ENCODE measurements at regions not wholly inside any gene's neighbourhood (a gene's known extent, or its start where the extent isn't known, plus 50 kb on each side); places are given as distances from the start of the nearest gene placed in this dataset.

DNA sequence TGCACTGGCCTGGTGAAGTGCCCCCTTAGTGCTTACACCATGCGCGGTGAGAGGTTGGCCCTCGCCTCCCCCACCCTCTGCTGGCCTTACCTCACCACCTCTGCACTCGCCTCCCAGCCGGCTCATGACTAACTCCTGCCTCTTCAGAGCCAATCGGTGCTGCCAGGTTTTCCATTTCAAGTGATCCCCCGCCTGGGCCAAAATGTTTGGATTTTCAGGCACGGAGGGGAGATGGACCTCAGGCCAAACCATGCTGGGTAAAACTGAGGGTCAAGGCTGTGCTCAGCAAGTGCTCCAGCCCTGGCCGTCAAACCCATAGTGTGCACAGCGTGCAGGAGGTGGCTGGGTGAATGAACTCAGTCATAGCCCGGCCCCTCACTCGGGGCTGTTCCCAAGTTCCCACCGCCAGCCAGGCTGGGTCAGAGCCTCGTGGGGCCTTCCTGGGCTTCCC lies 175.4 kb downstream of the SEC14L1 start:
- CTCF ChIA-PET: interaction anchor here (1.9 kb wide), 1 partner anchor 15 kb away, joined by 5 read pairs; no protein-coding TSS in a partner anchor
- H3K36me3 ChIP-seq (ENCODE audit: control insufficient read depth in 2 of 2, insufficient read depth in 1 of 2, low read length in 2 of 2): peaks cover 0 to 12% of the 10 kb centered on the region in 2 experiments; a peak in 1 of 3 replicates
- no peak overlapping the region for H3K4me3 ChIP-seq (ENCODE audit: low read depth, low read length)
- H3K4me1 ChIP-seq (ENCODE audit: control insufficient read depth, insufficient read depth, low read length): peaks cover 2% of the 10 kb centered on the region; the same call in 1 of the 2 replicates
- POLR2A ChIA-PET: no interaction called here
- H3K27ac ChIP-seq (ENCODE audit: extremely low read depth, low read depth, low read length): peak overlapping the region; percentile 48; the same call in 1 of the 2 replicates
- no peaks in the 10 kb centered on the region for H3K9me3 ChIP-seq (ENCODE audit: control insufficient read depth, insufficient read depth, low read depth, low read length)
- no peak for TF ChIP-seq ZNF555 (tag by site-specific recombination; conservative IDR thresholded peaks at IDR 0.05)
- TF ChIP-seq ZNF670 (tag by site-specific recombination; IDR thresholded peaks at IDR 0.05; ENCODE audit: low read depth): no peak
- TF ChIP-seq, protein P1, sequence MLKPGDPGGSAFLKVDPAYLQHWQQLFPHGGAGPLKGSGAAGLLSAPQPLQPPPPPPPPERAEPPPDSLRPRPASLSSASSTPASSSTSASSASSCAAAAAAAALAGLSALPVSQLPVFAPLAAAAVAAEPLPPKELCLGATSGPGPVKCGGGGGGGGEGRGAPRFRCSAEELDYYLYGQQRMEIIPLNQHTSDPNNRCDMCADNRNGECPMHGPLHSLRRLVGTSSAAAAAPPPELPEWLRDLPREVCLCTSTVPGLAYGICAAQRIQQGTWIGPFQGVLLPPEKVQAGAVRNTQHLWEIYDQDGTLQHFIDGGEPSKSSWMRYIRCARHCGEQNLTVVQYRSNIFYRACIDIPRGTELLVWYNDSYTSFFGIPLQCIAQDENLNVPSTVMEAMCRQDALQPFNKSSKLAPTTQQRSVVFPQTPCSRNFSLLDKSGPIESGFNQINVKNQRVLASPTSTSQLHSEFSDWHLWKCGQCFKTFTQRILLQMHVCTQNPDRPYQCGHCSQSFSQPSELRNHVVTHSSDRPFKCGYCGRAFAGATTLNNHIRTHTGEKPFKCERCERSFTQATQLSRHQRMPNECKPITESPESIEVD (tag by site-specific recombination; IDR thresholded peaks at IDR 0.05): no peak
- TF ChIP-seq GLIS2 (tag by site-specific recombination; IDR thresholded peaks at IDR 0.05): 0 out of 2 replicates have a peak, but pooled peaks have one; percentile 31
- peak; percentile 64; the same call in 1 of the 2 replicates for TF ChIP-seq GLIS1 (tag by site-specific recombination; IDR thresholded peaks at IDR 0.05)
- peak; percentile 42; the same call in 1 of the 2 replicates for TF ChIP-seq ZFHX2 (tag by site-specific recombination; conservative IDR thresholded peaks at IDR 0.05)
- 0 out of 2 replicates have a peak, but pooled peaks have one; percentile 23 for TF ChIP-seq ZBTB17 (tag by site-specific recombination; IDR thresholded peaks at IDR 0.05)
- 0 out of 2 replicates have a peak, but pooled peaks have one; percentile 32 for TF ChIP-seq ZFP37 (tag by site-specific recombination; IDR thresholded peaks at IDR 0.05)
- no peak for TF ChIP-seq ZNF292 (tag by site-specific recombination; IDR thresholded peaks at IDR 0.05; ENCODE audit: borderline replicate concordance, low read depth)
- TF ChIP-seq ZBTB21 (tag by site-specific recombination; IDR thresholded peaks at IDR 0.05): no peak
- TF ChIP-seq, protein P2, sequence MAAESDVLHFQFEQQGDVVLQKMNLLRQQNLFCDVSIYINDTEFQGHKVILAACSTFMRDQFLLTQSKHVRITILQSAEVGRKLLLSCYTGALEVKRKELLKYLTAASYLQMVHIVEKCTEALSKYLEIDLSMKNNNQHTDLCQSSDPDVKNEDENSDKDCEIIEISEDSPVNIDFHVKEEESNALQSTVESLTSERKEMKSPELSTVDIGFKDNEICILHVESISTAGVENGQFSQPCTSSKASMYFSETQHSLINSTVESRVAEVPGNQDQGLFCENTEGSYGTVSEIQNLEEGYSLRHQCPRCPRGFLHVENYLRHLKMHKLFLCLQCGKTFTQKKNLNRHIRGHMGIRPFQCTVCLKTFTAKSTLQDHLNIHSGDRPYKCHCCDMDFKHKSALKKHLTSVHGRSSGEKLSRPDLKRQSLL (tag by site-specific recombination; IDR thresholded peaks at IDR 0.05): no peak
- TF ChIP-seq ZIC2 (tag by site-specific recombination; IDR thresholded peaks at IDR 0.05): peak; percentile 97
- no peak for TF ChIP-seq ZNF501 (tag by site-specific recombination; IDR thresholded peaks at IDR 0.05)
- TF ChIP-seq ZNF600 (tag by site-specific recombination; IDR thresholded peaks at IDR 0.05): peak; percentile 63
- TF ChIP-seq ZNF214 (tag by site-specific recombination; IDR thresholded peaks at IDR 0.05; ENCODE audit: borderline replicate concordance): no peak
- TF ChIP-seq RBAK (tag by site-specific recombination; IDR thresholded peaks at IDR 0.05): no peak
- no peak for TF ChIP-seq ZFP41 (tag by site-specific recombination; IDR thresholded peaks at IDR 0.05; ENCODE audit: borderline replicate concordance)
- TF ChIP-seq ZNF837 (tag by site-specific recombination; IDR thresholded peaks at IDR 0.05): no peak
- no peak for TF ChIP-seq ZSCAN18 (tag by site-specific recombination; IDR thresholded peaks at IDR 0.05)

GRCh38 chr17:77316651-77317050 lies 175.9 kb downstream of the SEC14L1 start:
- Histone ChIP-seq H3K9me3 (ENCODE audit: control insufficient read depth, insufficient read depth, low read depth, low read length) (no peaks in the 10 kb centered on the region), H3K36me3 (ENCODE audit: control insufficient read depth in 2 of 2, insufficient read depth in 1 of 2, low read length in 2 of 2) (peaks cover 0 to 8% of the 10 kb centered on the region in 2 experiments; a peak in 1 of 3 replicates), H3K4me1 (ENCODE audit: control insufficient read depth, insufficient read depth, low read length) (peaks cover 2% of the 10 kb centered on the region; the same call in 1 of the 2 replicates), H3K27ac (ENCODE audit: extremely low read depth, low read depth, low read length) (no peak overlapping the region), H3K4me3 (ENCODE audit: low read depth, low read length) (no peak overlapping the region)
- TF ChIP-seq ZNF248 (tag by site-specific recombination; IDR thresholded peaks at IDR 0.05): no peak
- no peak for TF ChIP-seq ZSCAN16 (tag by site-specific recombination; IDR thresholded peaks at IDR 0.05)
- no peak for TF ChIP-seq ZNF121 (tag by site-specific recombination; IDR thresholded peaks at IDR 0.05)
- no peak for TF ChIP-seq ZNF24 (tag by site-specific recombination; IDR thresholded peaks at IDR 0.05)
- no peak for TF ChIP-seq ZEB2 (tag by site-specific recombination; IDR thresholded peaks at IDR 0.05)
- TF ChIP-seq ZNF623 (tag by site-specific recombination; IDR thresholded peaks at IDR 0.05): no peak
- TF ChIP-seq, protein P2 (tag by site-specific recombination; IDR thresholded peaks at IDR 0.05): no peak
- TF ChIP-seq ZBTB20 (tag by site-specific recombination; IDR thresholded peaks at IDR 0.05): no peak
- TF ChIP-seq ZNF670 (tag by site-specific recombination; IDR thresholded peaks at IDR 0.05; ENCODE audit: low read depth): no peak
- TF ChIP-seq ZNF549 (tag by site-specific recombination; IDR thresholded peaks at IDR 0.05): no peak
- TF ChIP-seq ZNF501 (tag by site-specific recombination; IDR thresholded peaks at IDR 0.05): no peak
- no peak for TF ChIP-seq ZNF341 (tag by site-specific recombination; IDR thresholded peaks at IDR 0.05; ENCODE audit: low read depth)
- CTCF ChIA-PET: interaction anchor here (1.9 kb wide), 1 partner anchor 14 kb away, joined by 5 read pairs; no protein-coding TSS in a partner anchor
- POLR2A ChIA-PET: interaction anchor here (1.3 kb wide), 1 partner anchor 642 kb away, joined by 3 read pairs; the partner anchor contains the start of gene TNRC6C
